Fibroblast of lung (primary cell): ENCODE measurements at regions not wholly inside any gene's neighbourhood (a gene's known extent, or its start where the extent isn't known, plus 50 kb on each side); places are given as distances from the start of the nearest gene placed in this dataset.

Source experiments
- CTCF ChIP-seq, 2 donors: IDR thresholded peaks in 1 of 2; conservative IDR thresholded peaks in 1 of 2; 1 replicate in 1 of 2; 2 replicates in 1 of 2; pipeline ENCODE4 v1.5.1; 2011 to 2012; ENCODE audit warnings: low read length in 2 of 2, control low read depth in 1 of 2, inconsistent platforms in 1 of 2, low read depth in 1 of 2, mild to moderate bottlenecking in 1 of 2
- EZH2 ChIP-seq: IDR thresholded peaks from 2 replicates; pipeline ENCODE4 v1.5.1; 2012; ENCODE audit warnings: low read length, control low read depth, mild to moderate bottlenecking; ENCODE audit errors: missing control alignments

GRCh38 chr10:2380218-2380617, 642.9 kb upstream of the ADARB2 start:
- TF ChIP-seq CTCF (conservative IDR thresholded peaks at IDR 0.05 in 1 of 2, IDR thresholded peaks at IDR 0.05 in 1 of 2; ENCODE audit: low read depth in 1 of 2, low read length in 2 of 2), result no peak
- no peak for TF ChIP-seq EZH2
